NCI-H1417 (cell line): ENCODE measurements at regions not wholly inside any gene's neighbourhood (a gene's known extent, or its start where the extent isn't known, plus 50 kb on each side); places are given as distances from the start of the nearest gene placed in this dataset.

ENCODE experiments used
- DNase-seq, 3 experiments: peaks; one replicate each; lab custom pipeline; 2025; lab: John Stamatoyannopoulos, UW

DNA sequence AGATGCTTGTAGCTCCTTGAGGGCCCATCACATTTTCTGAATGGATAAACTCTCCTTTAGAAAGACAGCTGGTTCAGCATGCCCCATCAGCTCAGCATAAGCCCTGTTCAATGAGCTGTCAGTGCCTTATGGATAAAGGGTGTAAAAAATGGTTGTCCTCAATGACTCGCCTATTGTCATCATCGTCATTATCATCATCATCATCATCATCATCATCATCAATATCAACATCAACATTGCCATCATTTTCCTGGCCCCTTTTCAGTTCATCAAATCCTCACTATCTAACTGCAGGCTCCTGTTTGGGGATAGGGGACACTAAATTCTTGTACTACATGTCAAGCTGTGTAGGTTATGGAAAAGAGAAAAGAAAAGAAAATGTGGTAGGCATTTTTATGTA is 310.7 kb upstream of the MTNR1B start:
- no peak for DNase-seq

DNA sequence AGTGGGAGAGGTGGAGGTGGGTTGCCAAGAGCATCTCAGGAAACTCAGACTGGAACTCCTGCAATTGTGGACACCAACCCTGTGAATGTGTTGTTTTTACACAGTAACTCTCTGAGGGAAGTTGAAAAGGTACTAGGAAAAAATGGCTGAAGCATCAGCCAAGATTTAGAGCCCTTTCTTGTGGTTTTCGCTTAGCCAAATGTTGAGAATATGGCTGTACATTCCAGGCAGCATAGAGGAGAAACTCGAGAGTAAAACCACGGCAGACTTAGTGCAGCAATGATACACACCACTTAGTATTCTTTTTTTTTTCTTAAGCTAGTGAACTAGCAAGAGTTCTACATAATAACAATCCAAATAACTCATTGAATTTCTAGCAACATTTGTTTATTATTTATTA is 309.7 kb upstream of the MTNR1B start:
- DNase-seq = no peak

DNA sequence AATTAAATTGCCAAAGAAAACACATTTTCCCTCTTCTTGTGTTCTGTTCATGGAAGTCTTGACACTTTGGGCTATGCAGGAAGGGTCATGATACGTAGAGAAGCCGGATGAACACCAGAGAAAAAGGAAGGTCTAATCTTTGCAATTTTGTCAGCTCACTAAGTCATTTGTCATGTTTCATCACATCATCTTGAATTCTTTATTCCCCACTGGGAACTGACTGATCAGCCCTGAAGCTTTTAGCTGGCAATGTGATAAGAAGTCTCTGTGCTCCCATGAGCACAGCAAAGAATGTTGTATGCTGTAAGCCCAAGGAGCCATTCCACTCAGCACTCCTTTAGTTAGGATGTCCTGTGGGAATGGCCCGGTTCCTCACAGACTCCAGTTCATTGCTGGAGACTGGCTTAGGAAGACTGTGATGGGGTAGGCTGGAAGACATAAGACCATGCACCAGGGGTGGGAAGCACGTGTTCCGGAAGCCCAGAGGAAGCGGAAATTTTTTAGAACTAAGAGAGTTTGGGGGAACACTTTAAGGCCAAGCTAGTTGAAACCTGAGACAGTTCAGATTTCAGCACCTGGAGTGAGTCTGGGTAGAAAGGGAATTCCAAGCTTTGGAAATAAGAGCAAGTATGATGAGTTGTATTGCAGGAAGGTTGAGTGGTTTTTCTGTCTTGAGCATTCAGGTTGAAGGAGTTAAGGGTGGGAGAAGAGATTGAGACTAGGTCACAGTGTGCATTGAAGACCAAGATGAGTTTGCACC is 306.7 kb upstream of the MTNR1B start:
- no peak for DNase-seq

DNA sequence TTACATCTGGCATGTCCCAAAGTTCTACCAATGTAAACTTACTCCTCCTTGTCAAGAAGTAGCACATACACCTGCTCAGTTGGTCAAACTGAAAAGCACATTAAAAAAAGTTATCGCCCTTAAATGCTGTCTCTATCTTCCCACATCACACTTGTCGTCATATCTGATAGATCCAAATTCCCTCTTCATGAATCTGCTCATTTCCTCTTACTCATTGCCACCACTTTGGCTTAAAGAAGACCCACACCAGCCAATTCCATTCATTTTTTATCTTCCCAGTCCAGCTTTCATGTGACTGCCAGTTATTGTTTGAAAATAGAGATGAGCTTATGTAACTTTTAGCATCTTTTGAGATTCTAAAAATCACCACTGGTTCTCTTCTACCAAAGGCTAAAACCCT is 305.9 kb upstream of the MTNR1B start:
- DNase-seq = no peak

DNA sequence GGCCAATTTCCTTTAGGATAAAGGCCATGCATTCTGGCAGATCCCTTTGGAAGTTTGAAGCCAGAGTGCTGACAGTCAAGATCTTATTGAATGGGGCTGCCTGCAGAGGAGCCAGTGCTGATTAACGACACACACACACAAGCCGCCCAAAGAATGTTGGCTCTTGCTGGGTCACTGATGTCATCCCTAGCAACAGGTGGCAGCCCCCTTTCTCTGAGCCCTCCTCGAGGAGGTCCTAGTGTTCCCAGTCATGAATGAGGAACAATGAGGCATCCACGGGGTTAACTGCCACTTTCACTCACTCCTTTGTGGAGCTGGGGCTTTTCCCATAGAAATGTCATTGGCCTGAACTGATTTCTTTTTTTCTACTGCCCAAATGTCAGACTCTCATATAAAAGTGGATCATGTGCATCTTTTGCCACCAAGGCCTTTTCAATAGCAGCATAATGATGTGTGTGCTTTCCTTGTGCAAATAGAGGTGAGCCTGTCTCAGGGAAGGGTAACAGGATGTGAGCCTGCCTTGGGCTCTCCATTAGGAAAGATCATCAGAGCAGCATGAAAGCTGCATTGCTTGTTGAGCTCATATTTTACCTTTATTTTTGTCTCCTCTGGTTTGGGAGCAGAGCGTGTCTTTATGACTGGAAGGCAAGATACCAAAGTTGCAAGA is 301.8 kb upstream of the MTNR1B start:
- peak; percentile 55 to 83 (median 67) for DNase-seq

DNA sequence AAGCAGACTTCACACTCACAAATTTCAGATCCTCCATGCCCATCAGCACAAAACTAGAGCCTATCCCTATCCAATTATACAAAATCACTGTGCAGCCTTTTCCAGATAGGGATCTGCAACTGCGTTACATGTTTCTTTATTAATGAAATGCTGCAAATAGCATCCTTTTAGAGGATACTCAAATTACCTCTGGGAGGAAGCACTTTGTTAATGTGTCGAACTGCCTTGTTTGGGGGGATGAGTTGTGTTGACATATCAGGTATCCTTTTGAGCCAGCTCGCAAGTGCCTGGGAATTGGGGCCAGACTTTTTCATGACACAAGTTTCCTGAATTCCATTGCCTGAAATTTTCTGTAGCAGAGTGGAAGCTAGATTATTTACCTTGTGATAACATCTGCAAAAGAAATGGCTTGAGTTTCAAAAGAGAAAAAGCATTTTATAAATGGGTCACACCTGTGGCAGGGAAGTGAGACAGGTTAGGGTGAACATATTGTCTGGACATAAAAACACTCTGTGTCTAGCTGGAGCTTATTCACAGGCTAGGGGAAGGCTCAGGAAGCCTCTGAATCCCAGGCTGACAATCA is 299.1 kb upstream of the MTNR1B start:
- peak in 2 of 3 experiments; percentile 13 to 42 for DNase-seq

DNA sequence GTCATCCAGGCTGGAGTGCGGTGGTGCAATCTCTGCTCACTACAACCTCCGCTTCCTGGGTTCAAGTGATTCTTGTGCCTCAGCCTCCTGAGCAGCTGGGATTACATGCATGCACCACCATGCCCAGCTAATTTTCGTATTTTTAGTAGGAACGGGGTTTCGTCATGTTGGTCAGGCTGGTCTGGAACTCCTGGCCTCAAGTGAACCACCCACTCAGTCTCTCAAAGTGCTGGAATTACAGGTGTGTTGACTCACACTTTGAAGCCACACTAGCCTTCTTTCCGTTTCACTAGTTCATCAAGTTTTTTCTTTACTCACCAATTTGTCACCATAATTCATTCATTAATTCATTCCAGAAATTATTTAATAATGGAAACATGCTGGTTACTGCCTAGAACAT is 298.4 kb upstream of the MTNR1B start:
- DNase-seq = no peak

DNA sequence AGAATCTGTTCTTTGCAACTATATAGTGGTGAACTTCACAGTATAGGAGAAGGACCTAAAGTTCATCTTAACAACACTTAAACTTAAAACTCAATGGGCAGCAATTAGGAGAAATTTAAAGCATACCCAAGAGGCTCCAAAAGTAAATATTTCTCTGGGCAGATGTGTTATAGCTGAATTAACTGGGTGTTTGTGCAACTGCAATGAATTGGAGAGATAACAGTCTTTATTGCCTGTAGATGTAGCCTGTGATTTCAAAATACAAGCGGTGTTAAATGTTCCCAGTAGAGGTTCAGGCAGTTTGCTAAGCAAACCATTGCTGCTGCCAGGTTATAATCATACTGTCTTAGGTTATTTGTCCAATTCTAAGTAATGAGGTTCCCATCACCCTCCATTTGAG is 294.1 kb upstream of the MTNR1B start:
- DNase-seq = peak in 2 of 3 experiments; percentile 44 to 54

DNA sequence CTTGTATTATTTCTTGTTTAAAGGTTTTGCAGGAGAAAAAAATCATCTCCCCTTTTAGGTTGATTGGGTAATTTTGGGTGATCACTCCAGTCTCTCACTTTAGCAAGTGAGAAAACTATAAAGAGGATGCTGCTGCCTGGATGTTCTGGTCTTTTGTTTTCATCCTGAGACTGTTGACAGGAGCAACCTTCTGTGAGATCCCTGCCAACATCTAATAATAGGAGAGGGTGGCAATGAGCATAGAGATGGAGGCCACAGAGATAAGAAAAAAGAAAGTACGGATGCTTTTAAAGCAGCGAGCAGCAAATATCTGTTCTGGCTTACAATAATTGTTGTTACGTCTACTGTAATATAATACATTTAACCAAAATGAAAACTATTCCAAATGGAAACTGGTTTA is 293.6 kb upstream of the MTNR1B start:
- DNase-seq = no peak

DNA sequence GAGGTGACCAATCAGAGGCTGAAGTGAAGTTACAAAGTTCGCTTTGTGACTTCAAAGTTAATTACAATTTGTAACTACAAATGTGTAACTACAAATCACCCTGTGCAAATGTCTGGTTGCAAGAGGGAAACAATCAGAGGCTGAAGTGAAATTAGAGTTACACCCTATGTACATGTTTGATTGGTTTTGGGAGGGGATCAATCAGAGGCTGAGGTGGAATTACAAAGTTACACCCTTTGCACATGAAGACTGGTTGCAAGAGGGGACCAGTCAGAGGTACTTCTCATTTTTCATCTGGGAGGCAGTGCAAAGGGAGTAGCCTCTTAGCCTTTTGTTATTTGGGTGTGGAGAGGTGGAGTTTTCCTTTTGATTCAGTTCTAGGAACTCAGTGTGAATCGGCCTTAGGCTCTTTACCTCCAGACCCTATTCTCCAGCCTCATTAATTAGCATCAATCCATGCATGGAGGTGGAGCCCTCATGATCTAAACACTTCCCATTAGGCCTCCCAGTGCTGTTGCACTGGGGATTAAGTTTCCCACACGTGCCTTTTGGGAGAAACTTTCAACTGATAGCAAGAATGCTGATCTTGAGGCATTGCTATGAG is 291.3 kb upstream of the MTNR1B start:
- no peak for DNase-seq

DNA sequence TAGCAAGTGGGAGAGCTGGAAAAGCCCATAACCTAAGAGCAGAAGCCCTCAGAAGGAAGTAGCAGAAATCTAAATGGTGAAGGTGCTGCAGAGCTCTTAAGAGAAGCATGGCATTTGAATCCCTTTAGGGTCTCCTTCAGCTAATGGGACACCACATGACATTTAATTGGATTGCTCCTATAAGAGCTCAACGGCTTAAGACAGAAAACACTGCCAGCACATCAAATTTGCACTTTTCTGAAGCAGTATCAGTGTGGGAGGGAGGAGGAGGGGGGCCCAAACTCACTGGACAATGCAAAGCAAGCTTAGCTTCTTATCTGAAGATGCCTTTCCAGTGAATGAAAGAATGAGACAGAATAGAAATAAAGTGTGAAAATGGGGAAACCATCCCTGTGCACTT is 287.9 kb upstream of the MTNR1B start:
- peak in 1 of 3 experiments; percentile 13 for DNase-seq

DNA sequence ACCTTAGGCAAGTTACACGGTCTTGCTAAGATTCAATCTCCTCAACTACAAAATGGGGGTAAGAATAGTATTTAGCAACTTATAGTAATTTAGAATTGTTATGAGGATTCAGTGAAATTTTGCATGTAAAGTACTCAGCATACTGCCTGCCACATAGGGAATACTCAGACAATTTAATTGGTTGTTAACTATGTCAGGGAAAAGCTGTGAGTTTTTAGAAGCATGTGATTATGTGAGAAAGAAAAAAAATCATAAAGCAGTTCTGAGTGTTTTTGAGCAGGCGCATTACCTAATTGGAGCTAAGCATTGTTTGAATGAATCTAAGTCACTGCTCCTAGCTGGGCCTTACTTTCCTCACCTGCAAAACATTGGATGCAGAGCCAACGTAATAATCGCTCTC is 287.3 kb upstream of the MTNR1B start:
- no peak for DNase-seq

DNA sequence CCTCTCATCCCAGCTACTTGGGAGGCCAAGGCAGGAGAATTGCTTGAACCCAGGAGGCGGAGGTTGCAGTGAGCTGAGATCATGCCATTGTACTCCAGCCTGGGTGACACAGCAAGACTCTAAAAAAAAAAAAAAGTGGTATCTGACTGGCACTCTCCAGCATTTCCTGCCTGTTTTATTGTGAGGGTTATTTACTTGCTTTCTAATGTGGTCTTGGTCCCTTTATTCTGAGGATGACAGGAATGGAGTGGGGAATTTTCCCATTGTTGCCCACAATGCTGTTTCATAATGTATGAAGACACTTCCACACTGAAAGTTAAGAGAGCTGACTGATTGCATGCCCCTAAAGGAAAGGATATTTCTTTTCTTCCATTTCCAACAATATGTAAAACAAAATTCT is 286.5 kb upstream of the MTNR1B start:
- DNase-seq = no peak

DNA sequence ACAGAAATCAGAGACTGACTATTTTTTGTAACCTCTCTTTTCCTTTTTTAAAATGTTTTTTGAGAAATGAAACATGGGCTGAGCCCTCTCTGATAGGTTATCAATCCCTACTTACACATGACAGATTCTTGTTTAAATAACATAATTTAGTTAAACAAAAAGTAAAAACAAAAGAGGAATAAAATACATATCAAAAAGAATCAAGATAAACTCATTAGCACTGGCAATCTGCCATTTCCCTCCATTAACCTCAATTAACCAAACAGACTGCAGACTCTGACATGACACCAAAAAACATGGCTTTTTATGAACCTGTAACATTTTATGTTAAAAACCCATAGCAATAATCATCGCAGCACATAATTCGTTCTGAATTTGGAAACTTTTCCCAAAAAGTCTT is 284.4 kb upstream of the MTNR1B start:
- peak in 2 of 3 experiments; percentile 19 to 70 for DNase-seq

DNA sequence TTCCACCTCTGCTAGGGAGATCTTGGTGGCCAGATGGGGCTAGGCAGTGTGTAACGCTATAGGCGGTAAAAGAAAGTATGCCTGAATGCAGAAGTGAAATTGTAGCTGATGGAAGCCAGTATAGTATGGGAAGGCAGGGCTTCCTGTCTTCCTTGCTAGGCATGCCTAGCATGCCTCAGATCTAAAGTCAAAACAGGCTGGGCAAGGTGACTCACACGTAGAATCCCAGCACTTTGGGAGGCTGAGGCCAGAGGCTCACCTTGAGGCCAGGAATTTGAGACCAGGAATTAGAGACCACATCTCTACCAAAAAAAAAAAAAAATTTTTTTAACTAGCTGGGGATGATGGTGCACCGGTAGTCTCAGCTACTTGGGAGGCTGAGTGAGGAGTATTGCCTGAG is 281.7 kb upstream of the MTNR1B start:
- DNase-seq = no peak

DNA sequence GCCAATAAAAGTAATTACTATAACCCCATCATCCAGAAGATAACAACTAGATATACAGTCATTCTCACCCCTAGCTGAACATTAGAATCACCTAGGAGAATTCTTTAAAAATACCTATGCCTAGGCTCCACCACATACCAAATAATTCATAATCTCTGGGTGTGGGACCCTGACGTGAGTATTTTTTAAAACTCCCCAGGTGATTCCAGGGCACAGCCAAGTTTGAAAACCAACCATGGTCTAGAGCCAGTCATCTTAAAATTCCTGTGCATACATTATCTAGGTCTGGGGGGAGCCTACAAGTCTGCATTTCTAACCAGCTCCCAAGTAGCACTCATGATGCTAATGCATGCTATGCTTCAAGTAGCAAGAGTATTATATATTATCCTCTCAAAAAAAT is 281.0 kb upstream of the MTNR1B start:
- DNase-seq = peak in 1 of 3 experiments; percentile 68

DNA sequence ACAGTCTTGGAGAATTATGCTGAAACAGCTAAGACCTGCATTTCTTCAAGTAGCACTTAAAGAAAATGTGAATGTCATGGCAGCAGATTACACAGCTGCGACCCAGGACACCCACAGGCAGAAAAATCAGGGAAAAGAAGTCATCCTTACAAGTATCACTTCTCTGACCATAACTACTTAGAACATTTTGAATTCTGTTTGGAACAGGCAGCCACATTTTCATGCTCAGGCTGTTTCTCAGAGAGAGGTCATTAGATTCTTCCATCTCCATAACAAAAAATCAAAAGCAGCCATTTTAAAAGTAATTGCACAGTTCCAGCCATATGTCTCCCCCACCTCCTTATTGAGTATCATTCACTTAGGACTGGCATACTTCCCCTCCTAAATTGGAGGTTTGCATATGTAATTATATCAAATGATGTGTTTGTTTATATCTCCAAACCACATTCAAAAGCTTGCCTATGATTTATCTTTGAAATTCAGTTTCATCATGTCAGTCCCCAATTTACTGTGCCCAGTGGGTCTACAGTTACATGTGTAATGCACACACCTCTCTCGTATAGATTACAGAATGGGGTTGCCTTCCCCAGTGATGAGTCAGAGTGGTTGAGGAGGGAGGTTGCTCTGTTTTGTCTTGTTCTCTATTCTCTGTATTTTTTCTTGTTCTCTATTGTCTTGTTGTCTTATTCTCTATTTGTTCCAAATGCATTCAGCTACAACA is 276.5 kb upstream of the MTNR1B start:
- peak in 1 of 3 experiments; percentile 52 for DNase-seq

DNA sequence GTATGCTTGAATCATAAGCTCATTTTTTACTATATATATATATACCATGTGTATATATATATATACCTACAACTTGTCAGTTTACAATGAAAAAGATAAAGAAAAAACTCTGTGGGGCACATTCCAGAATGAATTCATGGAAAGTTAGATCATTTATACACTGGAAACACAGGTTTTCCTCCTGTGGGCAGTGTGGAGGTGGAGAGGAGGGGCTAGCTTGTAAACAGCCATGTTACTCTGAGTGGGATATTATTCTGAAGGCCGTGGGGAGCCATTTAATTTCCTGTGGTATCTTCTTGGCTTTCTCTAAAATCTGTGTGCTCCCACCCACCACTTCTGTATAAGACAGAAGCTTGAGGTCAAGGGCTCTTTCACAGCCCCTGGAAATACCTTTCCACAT is 273.4 kb upstream of the MTNR1B start:
- DNase-seq = no peak

DNA sequence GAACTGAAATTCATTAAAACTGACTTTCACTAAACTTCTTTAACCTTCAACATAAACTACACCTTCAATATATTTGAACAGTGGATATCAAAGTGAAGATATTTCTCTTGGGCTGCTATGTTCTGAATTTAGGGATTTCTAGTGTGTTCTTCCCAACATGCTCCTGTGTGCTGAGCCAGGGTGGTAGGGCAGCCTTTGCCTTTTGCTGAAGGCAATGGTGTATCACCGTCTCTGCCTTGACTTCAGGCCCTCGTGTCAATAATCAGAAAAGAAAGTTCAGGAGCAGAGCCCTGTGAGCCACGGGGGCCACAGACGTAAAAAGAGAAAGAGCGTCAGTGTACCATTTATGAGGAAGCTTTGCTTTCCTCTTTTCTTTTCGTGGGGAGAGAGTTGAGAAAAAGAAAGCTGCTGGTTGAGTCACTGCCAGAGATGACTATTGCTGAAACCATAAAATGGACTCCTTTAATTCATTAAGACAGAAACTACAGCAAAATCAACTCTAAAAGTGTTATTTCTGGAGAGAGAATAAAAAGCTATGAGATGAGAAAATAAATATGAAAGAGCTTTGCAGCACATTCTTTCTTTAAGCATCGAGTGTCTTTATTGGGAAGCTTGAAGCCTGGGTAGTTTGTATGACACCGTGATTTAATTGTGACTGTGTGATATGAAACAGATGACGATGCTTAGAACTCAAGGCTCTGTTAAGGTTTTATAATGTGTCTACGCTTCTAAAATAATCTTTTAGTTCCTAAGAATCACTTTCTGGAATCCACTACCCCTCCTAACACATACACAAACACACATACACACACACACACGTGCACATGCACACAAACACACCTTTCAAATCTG is 271.8 kb upstream of the MTNR1B start:
- no peak for DNase-seq

DNA sequence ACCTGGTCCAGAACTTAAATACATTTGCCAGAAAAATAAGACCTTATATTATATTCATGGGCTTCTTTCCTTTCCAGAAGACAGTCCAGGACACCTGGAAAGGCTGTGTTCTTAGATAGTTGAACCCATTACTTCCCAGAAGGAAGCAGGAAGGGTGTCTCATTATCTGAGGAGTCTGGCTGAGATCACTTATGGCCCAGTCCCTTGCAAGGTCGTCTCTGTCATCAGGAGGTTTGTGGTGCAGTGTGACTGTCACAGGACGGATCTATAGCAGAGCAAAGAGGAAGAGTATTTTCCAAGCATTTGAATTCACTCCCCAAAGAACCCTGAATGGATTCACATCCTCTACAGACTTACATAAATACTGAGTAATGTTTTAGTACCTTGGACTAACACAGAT is 270.7 kb upstream of the MTNR1B start:
- DNase-seq = no peak

DNA sequence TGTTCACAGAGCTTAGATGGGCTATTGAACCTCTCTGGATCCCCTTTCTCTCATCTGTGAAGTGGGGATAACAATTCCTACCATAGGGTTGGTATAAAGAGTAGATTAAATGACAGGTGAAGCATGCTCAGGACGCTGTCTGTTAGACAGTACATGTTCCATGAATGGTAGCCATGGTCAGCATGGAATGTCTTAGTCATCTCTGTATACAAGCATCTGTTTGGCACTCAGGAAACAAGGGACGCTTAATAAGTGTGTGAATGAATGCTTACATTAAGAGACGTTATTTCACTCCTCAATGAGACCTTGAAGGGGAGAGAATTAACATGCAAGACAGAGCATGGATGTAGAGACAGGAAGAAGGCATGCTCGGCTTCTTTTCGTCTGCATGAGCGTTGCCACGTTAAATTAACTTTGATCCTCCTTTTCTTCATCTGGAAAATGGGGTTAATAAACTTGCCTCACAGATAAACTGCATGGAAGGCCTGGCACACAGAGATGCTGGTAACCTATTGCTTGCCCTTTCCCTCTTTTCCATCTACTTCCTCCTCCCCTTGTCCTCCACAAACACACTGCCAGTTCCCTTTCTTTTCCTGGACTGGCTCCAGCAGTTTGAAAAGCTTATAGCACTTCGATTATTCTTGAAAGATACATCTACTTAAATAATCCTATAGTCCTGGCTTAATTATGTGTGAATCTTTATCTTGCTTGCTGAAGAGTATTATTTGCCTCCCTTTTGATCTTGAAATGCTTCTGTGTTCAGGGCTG is 267.2 kb upstream of the MTNR1B start:
- no peak for DNase-seq
